Panc1 (cell line): ENCODE measurements at regions not wholly inside any gene's neighbourhood (a gene's known extent, or its start where the extent isn't known, plus 50 kb on each side); places are given as distances from the start of the nearest gene placed in this dataset.

Source experiments
- ATAC-seq: fragments of 200-7000 bp; cut with Tn5 transposase; 2 replicates; pipeline ENCODE4 v1.9.1; 2020; ENCODE audit warnings: mild to moderate bottlenecking, moderate library complexity
- BruUV-seq: library from RNA; stranded (reverse); fragments of 400-500 nt; replicated peaks from 2 replicates; lab custom pipeline; 2021; lab: Mats Ljungman, UMichigan
- CTCF ChIA-PET: fragments of 300-600 bp; sonication (Branson Sonifier 250); formaldehyde crosslinking; loops from one replicate; lab custom pipeline; 2022; ENCODE audit warnings: antibody characterized with exemption; lab: Charles Lee
- POLR2A ChIA-PET: fragments of 300-600 bp; sonication (Branson Sonifier 250); formaldehyde crosslinking; loops from one replicate; lab custom pipeline; 2022; ENCODE audit warnings: antibody characterized with exemption; lab: Charles Lee
- DNase-seq: peaks from one replicate; pipeline ENCODE4 v3.0.0-alpha.2; 2010; ENCODE audit warnings: low read depth, low spot score
- H3K27ac ChIP-seq: 2 replicates; pipeline ENCODE4 v1.5.1; 2011; ENCODE audit warnings: mild to moderate bottlenecking, low read length, inconsistent platforms
- H3K27me3 ChIP-seq: fragments of 200-500 bp; sonication (Bioruptor generic); 2 replicates; pipeline ENCODE4 v1.6.0; 2014; ENCODE audit warnings: low read length, inconsistent platforms; ENCODE audit not compliant: control insufficient read depth, insufficient read depth
- H3K36me3 ChIP-seq: fragments of 200-500 bp; sonication (Bioruptor generic); 2 replicates; pipeline ENCODE4 v1.5.1; 2014; ENCODE audit warnings: inconsistent platforms, mild to moderate bottlenecking, low read length, moderate library complexity; ENCODE audit not compliant: control insufficient read depth, insufficient read depth
- H3K4me1 ChIP-seq: 2 replicates; pipeline ENCODE4 v1.5.1; 2011; ENCODE audit warnings: inconsistent platforms, mild to moderate bottlenecking, low read length, moderate library complexity; ENCODE audit not compliant: control insufficient read depth, insufficient read depth
- H3K4me3 ChIP-seq, 2 experiments: 2 replicates each; pipeline ENCODE4 v1.5.1; 2011 to 2012; ENCODE audit warnings: low read depth in 2 of 2, low read length in 2 of 2, mild to moderate bottlenecking in 2 of 2, inconsistent platforms in 1 of 2, moderate library complexity in 1 of 2
- H3K9me3 ChIP-seq: fragments of 200-500 bp; sonication (Bioruptor generic); 2 replicates; pipeline ENCODE4 v1.5.1; 2014; ENCODE audit warnings: low read depth, mild to moderate bottlenecking, inconsistent platforms, low read length, moderate library complexity; ENCODE audit not compliant: control insufficient read depth, insufficient read depth
- POLR2AphosphoS5 ChIP-seq: IDR thresholded peaks from 2 replicates; pipeline ENCODE4 v1.6.1; 2012; ENCODE audit warnings: mild to moderate bottlenecking, low read depth, low read length, moderate library complexity
- SIN3A ChIP-seq: IDR thresholded peaks from 2 replicates; pipeline ENCODE4 v1.6.1; 2012; ENCODE audit warnings: low read depth, mild to moderate bottlenecking, low read length, moderate library complexity, borderline replicate concordance; ENCODE audit not compliant: insufficient read depth
- TCF7L2 ChIP-seq: IDR thresholded peaks from 2 replicates; pipeline ENCODE4 v1.6.1; 2011; ENCODE audit warnings: mild to moderate bottlenecking, low read depth, low read length, inconsistent platforms
- in situ Hi-C: cut with HindIII; loops from 2 replicates; pipeline ENCODE4 v1.10.0; 2016; ENCODE audit warnings: low sequenced_read_pairs, low pct_unique_long_range_greater_than_20kb
- intact Hi-C: fragments of 100-400 bp; cut with micrococcal nuclease; formaldehyde crosslinking; loops from one replicate; pipeline ENCODE4 v1.10.0; 2022; ENCODE audit not compliant: unreplicated experiment
- TF ChIP-seq, protein P1 (sequence below): fragments of 450-650 bp; IDR thresholded peaks from 2 replicates; pipeline ENCODE4 v1.5.1; 2017; ENCODE audit warnings: mild to moderate bottlenecking
- TF ChIP-seq, protein P2 (sequence below), 2 experiments: IDR thresholded peaks; 2 replicates each; pipeline ENCODE4 v1.6.1; 2011 to 2012; ENCODE audit warnings: low read depth in 2 of 2, control low read depth in 1 of 2, low read length in 1 of 2, mild to moderate bottlenecking in 1 of 2, moderate library complexity in 1 of 2; ENCODE audit not compliant: insufficient read depth in 1 of 2

DNA sequence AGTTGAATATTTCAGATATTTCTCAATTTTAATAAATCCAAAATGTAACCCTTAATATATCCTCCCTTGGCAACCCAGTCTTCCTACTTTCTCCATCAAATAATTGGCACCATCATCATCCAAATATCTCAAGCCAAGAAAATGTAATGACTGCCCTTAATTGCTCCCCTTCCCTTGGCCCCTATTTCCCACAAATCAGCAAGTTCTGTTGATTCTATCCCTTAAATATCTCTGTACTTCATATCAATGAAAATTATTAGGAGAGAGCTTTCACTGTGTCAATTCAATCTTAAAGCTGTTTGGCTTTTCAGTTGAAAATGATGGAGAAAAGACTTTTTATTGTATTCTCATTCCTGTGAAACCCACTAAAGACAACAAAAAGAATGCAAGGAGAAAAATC is 349.8 kb downstream of the HINT1 start:
- DNase-seq (no peak), ATAC-seq (no peak)
- in situ Hi-C loops (no loop called here), intact Hi-C loops (no loop called here)
- ChIA-PET POLR2A (no interaction called here), CTCF (no interaction called here)
- TF ChIP-seq TCF7L2 = no peak
- no peak for TF ChIP-seq POLR2AphosphoS5
- TF ChIP-seq SIN3A = no peak
- TF ChIP-seq, protein P1, sequence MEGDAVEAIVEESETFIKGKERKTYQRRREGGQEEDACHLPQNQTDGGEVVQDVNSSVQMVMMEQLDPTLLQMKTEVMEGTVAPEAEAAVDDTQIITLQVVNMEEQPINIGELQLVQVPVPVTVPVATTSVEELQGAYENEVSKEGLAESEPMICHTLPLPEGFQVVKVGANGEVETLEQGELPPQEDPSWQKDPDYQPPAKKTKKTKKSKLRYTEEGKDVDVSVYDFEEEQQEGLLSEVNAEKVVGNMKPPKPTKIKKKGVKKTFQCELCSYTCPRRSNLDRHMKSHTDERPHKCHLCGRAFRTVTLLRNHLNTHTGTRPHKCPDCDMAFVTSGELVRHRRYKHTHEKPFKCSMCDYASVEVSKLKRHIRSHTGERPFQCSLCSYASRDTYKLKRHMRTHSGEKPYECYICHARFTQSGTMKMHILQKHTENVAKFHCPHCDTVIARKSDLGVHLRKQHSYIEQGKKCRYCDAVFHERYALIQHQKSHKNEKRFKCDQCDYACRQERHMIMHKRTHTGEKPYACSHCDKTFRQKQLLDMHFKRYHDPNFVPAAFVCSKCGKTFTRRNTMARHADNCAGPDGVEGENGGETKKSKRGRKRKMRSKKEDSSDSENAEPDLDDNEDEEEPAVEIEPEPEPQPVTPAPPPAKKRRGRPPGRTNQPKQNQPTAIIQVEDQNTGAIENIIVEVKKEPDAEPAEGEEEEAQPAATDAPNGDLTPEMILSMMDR = no peak
- TF ChIP-seq, protein P2, sequence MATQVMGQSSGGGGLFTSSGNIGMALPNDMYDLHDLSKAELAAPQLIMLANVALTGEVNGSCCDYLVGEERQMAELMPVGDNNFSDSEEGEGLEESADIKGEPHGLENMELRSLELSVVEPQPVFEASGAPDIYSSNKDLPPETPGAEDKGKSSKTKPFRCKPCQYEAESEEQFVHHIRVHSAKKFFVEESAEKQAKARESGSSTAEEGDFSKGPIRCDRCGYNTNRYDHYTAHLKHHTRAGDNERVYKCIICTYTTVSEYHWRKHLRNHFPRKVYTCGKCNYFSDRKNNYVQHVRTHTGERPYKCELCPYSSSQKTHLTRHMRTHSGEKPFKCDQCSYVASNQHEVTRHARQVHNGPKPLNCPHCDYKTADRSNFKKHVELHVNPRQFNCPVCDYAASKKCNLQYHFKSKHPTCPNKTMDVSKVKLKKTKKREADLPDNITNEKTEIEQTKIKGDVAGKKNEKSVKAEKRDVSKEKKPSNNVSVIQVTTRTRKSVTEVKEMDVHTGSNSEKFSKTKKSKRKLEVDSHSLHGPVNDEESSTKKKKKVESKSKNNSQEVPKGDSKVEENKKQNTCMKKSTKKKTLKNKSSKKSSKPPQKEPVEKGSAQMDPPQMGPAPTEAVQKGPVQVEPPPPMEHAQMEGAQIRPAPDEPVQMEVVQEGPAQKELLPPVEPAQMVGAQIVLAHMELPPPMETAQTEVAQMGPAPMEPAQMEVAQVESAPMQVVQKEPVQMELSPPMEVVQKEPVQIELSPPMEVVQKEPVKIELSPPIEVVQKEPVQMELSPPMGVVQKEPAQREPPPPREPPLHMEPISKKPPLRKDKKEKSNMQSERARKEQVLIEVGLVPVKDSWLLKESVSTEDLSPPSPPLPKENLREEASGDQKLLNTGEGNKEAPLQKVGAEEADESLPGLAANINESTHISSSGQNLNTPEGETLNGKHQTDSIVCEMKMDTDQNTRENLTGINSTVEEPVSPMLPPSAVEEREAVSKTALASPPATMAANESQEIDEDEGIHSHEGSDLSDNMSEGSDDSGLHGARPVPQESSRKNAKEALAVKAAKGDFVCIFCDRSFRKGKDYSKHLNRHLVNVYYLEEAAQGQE (IDR thresholded peaks at IDR 0.05; ENCODE audit: insufficient read depth in 1 of 2, low read depth in 2 of 2, low read length in 1 of 2) = no peak
- no TSS peak for BruUV-seq
- H3K27ac ChIP-seq = no peak overlapping the region
- no peaks in the 10 kb centered on the region for H3K4me1 ChIP-seq
- H3K4me3 ChIP-seq = no peak overlapping the region
- H3K27me3 ChIP-seq = no peaks in the 10 kb centered on the region
- no peaks in the 10 kb centered on the region for H3K9me3 ChIP-seq
- H3K36me3 ChIP-seq = no peaks in the 10 kb centered on the region

DNA sequence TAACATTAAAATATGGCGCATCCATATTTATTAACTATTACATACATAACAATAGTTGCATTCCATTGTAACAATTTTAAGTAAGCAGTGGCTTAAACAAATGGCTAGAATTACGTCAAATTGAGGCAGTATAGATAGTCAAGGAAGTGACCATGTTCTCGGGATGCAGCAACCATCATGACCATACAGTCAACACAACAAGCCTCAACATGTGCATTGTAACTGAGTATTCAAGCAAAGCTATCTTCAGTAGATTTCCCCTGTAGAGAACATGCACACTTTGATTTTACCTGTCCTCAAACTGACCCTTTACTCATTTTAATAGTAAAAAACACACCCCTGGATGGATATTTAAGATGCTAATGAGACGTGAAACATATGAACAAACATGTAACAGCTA is 356.4 kb downstream of the HINT1 start:
- Histone ChIP-seq H3K9me3 (no peaks in the 10 kb centered on the region), H3K4me1 (no peaks in the 10 kb centered on the region), H3K27me3 (no peaks in the 10 kb centered on the region), H3K4me3 (no peak overlapping the region), H3K27ac (no peak overlapping the region), H3K36me3 (no peaks in the 10 kb centered on the region)
- CTCF ChIA-PET = no interaction called here
- no peak for ATAC-seq
- POLR2A ChIA-PET = interaction anchor here (0.6 kb wide), 1 partner anchor 610 kb away, joined by 5 read pairs; no protein-coding TSS in a partner anchor
- no peak for DNase-seq
- in situ Hi-C loops (no loop called here), intact Hi-C loops (no loop called here)
- no peak for TF ChIP-seq POLR2AphosphoS5
- TF ChIP-seq, protein P2 (IDR thresholded peaks at IDR 0.05; ENCODE audit: insufficient read depth in 1 of 2, low read depth in 2 of 2, low read length in 1 of 2) = no peak
- TF ChIP-seq, protein P1 = no peak
- TF ChIP-seq TCF7L2 = no peak
- TF ChIP-seq SIN3A = no peak
- BruUV-seq = no TSS peak
